SH-SY5Y (cell line): ENCODE measurements at regions not wholly inside any gene's neighbourhood (a gene's known extent, or its start where the extent isn't known, plus 50 kb on each side); places are given as distances from the start of the nearest gene placed in this dataset.

ENCODE experiments used
- GATA2 ChIP-seq: IDR thresholded peaks from 2 replicates; pipeline ENCODE4 v1.6.1; 2011; ENCODE audit warnings: mild to moderate bottlenecking, low read depth, low read length
- GATA3 ChIP-seq: IDR thresholded peaks from 2 replicates; pipeline ENCODE4 v1.6.1; 2011; ENCODE audit warnings: low read depth, mild to moderate bottlenecking, low read length, moderate library complexity

GRCh38 chr7:153446490-153446889 is 605.7 kb upstream of the DPP6 start:
- no peak for TF ChIP-seq GATA2
- TF ChIP-seq GATA3, result no peak
